Heart right ventricle (tissue), 16 donors: ENCODE measurements at regions not wholly inside any gene's neighbourhood (a gene's known extent, or its start where the extent isn't known, plus 50 kb on each side); places are given as distances from the start of the nearest gene placed in this dataset.

Experiments
- ATAC-seq, 8 donors: fragments of 200-7000 bp; cut with Tn5 transposase; one replicate each; pipeline ENCODE4 v1.9.1; 2020; ENCODE audit warnings: mild to moderate bottlenecking in 8 of 8, moderate library complexity in 8 of 8, moderate number of reproducible peaks in 1 of 8
- DNase-seq, 2 donors: peaks; one replicate each; pipeline ENCODE4 v3.0.0-alpha.2; 2020
- H3K27ac ChIP-seq, 10 donors: fragments of 200-600 bp; sonication (generic) in 2 of 10; one replicate each; pipeline versions ENCODE4 v1.5.0 to v1.8.0; 2020 to 2022; ENCODE audit warnings: mild to moderate bottlenecking in 3 of 10
- H3K27me3 ChIP-seq, 7 donors: fragments of 200-600 bp; one replicate each; pipeline ENCODE4 v1.8.0; 2021 to 2022; ENCODE audit warnings: mild to moderate bottlenecking in 2 of 7
- H3K36me3 ChIP-seq, 9 donors: fragments of 200-600 bp; sonication (generic) in 1 of 9; one replicate each; pipeline versions ENCODE4 v1.5.0 to v1.8.0; 2020 to 2022; ENCODE audit warnings: mild to moderate bottlenecking in 2 of 9
- H3K4me1 ChIP-seq, 9 donors: fragments of 200-600 bp; sonication (generic) in 1 of 9; one replicate each; pipeline versions ENCODE4 v1.5.0 to v1.8.0; 2020 to 2022; ENCODE audit warnings: mild to moderate bottlenecking in 4 of 9
- H3K4me3 ChIP-seq, 10 donors: fragments of 200-600 bp; sonication (generic) in 2 of 10; one replicate each; pipeline versions ENCODE4 v1.5.0 to v1.8.0; 2020 to 2022; ENCODE audit warnings: mild to moderate bottlenecking in 7 of 10, moderate library complexity in 2 of 10
- H3K9me3 ChIP-seq, 11 donors: fragments of 200-600 bp in 10 of 11; sonication (generic) in 2 of 11; one replicate each; pipeline versions ENCODE4 v1.5.0 to v1.8.0; 2013 to 2022; ENCODE audit warnings: mild to moderate bottlenecking in 2 of 11, control low read depth in 1 of 11, moderate library complexity in 1 of 11
- CTCF ChIP-seq, 9 donors: fragments of 200-600 bp; sonication (generic) in 2 of 9; IDR thresholded peaks; one replicate each; pipeline versions ENCODE4 v1.5.0 to v1.8.0; 2021 to 2022; ENCODE audit warnings: antibody characterized with exemption in 9 of 9, mild to moderate bottlenecking in 5 of 9, moderate library complexity in 1 of 9
- WGBS, 2 donors: extraction: QIAGEN DNeasy Blood & Tissue Kit; methylation state at CpG; one replicate each; pipeline ENCODE4 v1.1.7; 2013; ENCODE audit warnings: inconsistent platforms in 1 of 2; 5-methylcytosine and 5-hydroxymethylcytosine counted together
- intact Hi-C, 10 donors: fragments of 100-400 bp; cut with DNase I; formaldehyde crosslinking; loops; one replicate each; pipeline versions ENCODE4 v1.11.1 to v1.14.2; 2022
- donor health status: Arrhythmogenic right ventricular cardiomyopathy.
- donor health status: ischemic (EF 13 %, LVEDD 7.1; RV severe dilation, severe dysfunction).
- donor health status: healthy with polysubstance abuse.
- donor health status: DM: no; HTN: yes; CAD: no.
- donor health status: DM: no; HTN: no; CAD: no.
- donor health status: ischemic (EF 25% LVEDD 6.9; RV normal size, moderate dysfunction).
- donor health status: ischemic (EF 25% LVEDD 5.7; RV mildly dilated, moderate dysfunction).
- donor health status: healthy.
- donor health status: DM: yes; HTN: yes; CAD: no.
- donor health status: Ischemic cardiomyopathy.
- donor health status: ischemic (EF 35%, LVEDD 5.7; RV mildly dilated, moderate dysfunction).
- donor health status: nonischemic (EF 11% LVEDD 7.7; RV severe dilation, severe dysfunction).
- donor health status: DM: yes; HTN: yes; CAD: no.
- donor health status: PGD.
- donor health status: ischemic (EF 29% LVEDD 5.4; RV normal size, mild dysfunction).
- donor health status: nonischemic (EF 23%, LVEDD 6.1; RV moderate dilation, normal function).

- DNase-seq (no peak), ATAC-seq (no peak)
- no peaks in the 10 kb centered on the region for H3K4me1 ChIP-seq
- H3K27ac ChIP-seq, result no peak overlapping the region
- 46 to 63% methylated on average over 1 of the region's 1 CpG for WGBS, 2 donors
- TF ChIP-seq CTCF (IDR thresholded peaks at IDR 0.05), result no peak
- intact Hi-C loops, result no loop called here
- no peaks in the 10 kb centered on the region for H3K36me3 ChIP-seq
- H3K4me3 ChIP-seq, result no peak overlapping the region
- peaks cover 0 to 50% (median 17%) of the 10 kb centered on the region in 7 donors for H3K27me3 ChIP-seq
- no peaks in the 10 kb centered on the region for H3K9me3 ChIP-seq
Measured at GRCh38 chr10:9234191-9234590, 1179.7 kb downstream of the GATA3 start.

- no peaks in the 10 kb centered on the region for H3K9me3 ChIP-seq
- 79 to 90% methylated on average over 4 of the region's 4 CpGs for WGBS, 2 donors
- intact Hi-C loops, result no loop called here
- H3K27ac ChIP-seq, result no peak overlapping the region
- DNase-seq (no peak), ATAC-seq (no peak)
- no peak for TF ChIP-seq CTCF (IDR thresholded peaks at IDR 0.05)
- no peak overlapping the region for H3K4me3 ChIP-seq
- H3K36me3 ChIP-seq, result no peaks in the 10 kb centered on the region
- peaks cover 0 to 29% (median 10%) of the 10 kb centered on the region in 7 donors for H3K27me3 ChIP-seq
- H3K4me1 ChIP-seq, result no peaks in the 10 kb centered on the region
Measured at GRCh38 chr10:9238041-9238440, 1183.6 kb downstream of the GATA3 start.

- intact Hi-C loops, result no loop called here
- H3K27ac ChIP-seq, result no peak overlapping the region
- H3K4me3 ChIP-seq, result no peak overlapping the region
- TF ChIP-seq CTCF (IDR thresholded peaks at IDR 0.05), result no peak
- no peaks in the 10 kb centered on the region for H3K36me3 ChIP-seq
- WGBS, 2 donors, result 39 to 44% methylated on average over 8 of the region's 8 CpGs
- H3K9me3 ChIP-seq, result no peaks in the 10 kb centered on the region
- H3K4me1 ChIP-seq, result no peaks in the 10 kb centered on the region
- no peak for ATAC-seq
- DNase-seq, result no peak
- H3K27me3 ChIP-seq, result peaks cover 0 to 16% (median 8%) of the 10 kb centered on the region in 7 donors
Measured at GRCh38 chr10:9239298-9239697, 1184.8 kb downstream of the GATA3 start.

- no peak for ATAC-seq
- Histone ChIP-seq H3K36me3 (no peaks in the 10 kb centered on the region), H3K27ac (no peak overlapping the region), H3K4me1 (no peaks in the 10 kb centered on the region), H3K9me3 (no peaks in the 10 kb centered on the region), H3K27me3 (peaks cover 0 to 12% (median 0%) of the 10 kb centered on the region in 7 donors), H3K4me3 (no peak overlapping the region)
- 71 to 77% methylated on average over 6 of the region's 6 CpGs for WGBS, 2 donors
- intact Hi-C loops, result no loop called here
- TF ChIP-seq CTCF (IDR thresholded peaks at IDR 0.05), result no peak
- no peak for DNase-seq
Measured at GRCh38 chr10:9243941-9244411, 1189.5 kb downstream of the GATA3 start.
